ENCODE measurements at regions not wholly inside any gene's neighbourhood (a gene's known extent, or its start where the extent isn't known, plus 50 kb on each side); places are given as distances from the start of the nearest gene placed in this dataset.
A peak's percentile ranks its signal among the peaks of the same experiment; 100 is the strongest.

- Histone ChIP-seq H3K4me1 (replicated peaks in 1 of 2) (no peaks in the 10 kb centered on the region), H3K36me3 (replicated peaks in 1 of 2) (no peaks in the 10 kb centered on the region), H3K4me3 (no peak overlapping the region), H3K27me3 (no peaks in the 10 kb centered on the region), H3K9me3 (replicated peaks in 1 of 3) (no peaks in the 10 kb centered on the region), H3K27ac (no peak overlapping the region)
- TF ChIP-seq POLR2A (IDR thresholded peaks at IDR 0.05): no peak
- no peak for TF ChIP-seq CTCF (IDR thresholded peaks at IDR 0.05)
- WGBS, 4 donors: 86 to 95% (median 90%) methylated on average over 7 of the region's 7 CpGs
- intact Hi-C loops (cut with DNase I): no loop called here
- no peak for DNase-seq
These were observed 1321.5 kb upstream of the FLRT2 start for GRCh38 chr14:84208451-84208850.

- WGBS, 4 donors: 29 to 39% (median 36%) methylated on average over 1 of the region's 1 CpG
- intact Hi-C loops (cut with DNase I): no loop called here
These were observed 1320.9 kb upstream of the FLRT2 start for GRCh38 chr14:84209031-84209430.

GRCh38 chr14:84217066-84217465 lies 1312.9 kb upstream of the FLRT2 start:
- no peak overlapping the region for H3K27ac ChIP-seq
- no peak for DNase-seq

More at GRCh38 chr14:84209031-84209430, 1320.9 kb upstream of the FLRT2 start:
- no peak overlapping the region for H3K27ac ChIP-seq
- DNase-seq: no peak
- no peaks in the 10 kb centered on the region for H3K36me3 ChIP-seq (replicated peaks in 1 of 2)
- no peaks in the 10 kb centered on the region for H3K27me3 ChIP-seq
- no peaks in the 10 kb centered on the region for H3K9me3 ChIP-seq (replicated peaks in 1 of 3)
- no peak overlapping the region for H3K4me3 ChIP-seq
- TF ChIP-seq CTCF (IDR thresholded peaks at IDR 0.05): no peak
- no peak for TF ChIP-seq POLR2A (IDR thresholded peaks at IDR 0.05)
- H3K4me1 ChIP-seq (replicated peaks in 1 of 2): no peaks in the 10 kb centered on the region

GRCh38 chr14:84225268-84225667 lies 1304.7 kb upstream of the FLRT2 start:
- Histone ChIP-seq H3K27me3 (no peaks in the 10 kb centered on the region), H3K36me3 (replicated peaks in 1 of 2) (no peaks in the 10 kb centered on the region), H3K4me1 (replicated peaks in 1 of 2) (peaks cover 0 to 6% of the 10 kb centered on the region in 2 donors), H3K4me3 (no peak overlapping the region), H3K27ac (no peak overlapping the region), H3K9me3 (replicated peaks in 1 of 3) (no peaks in the 10 kb centered on the region)
- 74 to 93% (median 88%) methylated on average over 1 of the region's 1 CpG for WGBS, 4 donors
- no peak for TF ChIP-seq POLR2A (IDR thresholded peaks at IDR 0.05)
- no peak for TF ChIP-seq CTCF (IDR thresholded peaks at IDR 0.05)
- intact Hi-C loops (cut with DNase I): no loop called here
- peak in 1 of 7 donors; percentile 6 for DNase-seq

More at GRCh38 chr14:84217066-84217465, 1312.9 kb upstream of the FLRT2 start:
- 85 to 92% (median 89%) methylated on average over 1 of the region's 1 CpG for whole genome bisulfite sequencing, 4 donors
- no peak overlapping the region for H3K4me3 ChIP-seq
- H3K4me1 ChIP-seq (replicated peaks in 1 of 2): no peaks in the 10 kb centered on the region
- intact Hi-C loops (cut with DNase I): no loop called here
- H3K27me3 ChIP-seq: no peaks in the 10 kb centered on the region
- no peaks in the 10 kb centered on the region for H3K36me3 ChIP-seq (replicated peaks in 1 of 2)
- TF ChIP-seq CTCF (IDR thresholded peaks at IDR 0.05): no peak
- no peak for TF ChIP-seq POLR2A (IDR thresholded peaks at IDR 0.05)
- no peaks in the 10 kb centered on the region for H3K9me3 ChIP-seq (replicated peaks in 1 of 3)
